SK-N-SH (cell line): ENCODE measurements at regions not wholly inside any gene's neighbourhood (a gene's known extent, or its start where the extent isn't known, plus 50 kb on each side); places are given as distances from the start of the nearest gene placed in this dataset.

Source experiments
- CTCF ChIA-PET: fragments of 300-600, 350-600 bp; formaldehyde crosslinking; extraction: SDS; loops from one replicate; lab custom pipeline; 2021; lab: Yijun Ruan, JAX
- POLR2A ChIA-PET: fragments of 350-600 bp; sonication (Branson Sonifier 250); formaldehyde crosslinking; extraction: SDS; loops from one replicate; lab custom pipeline; 2020; ENCODE audit warnings: antibody characterized with exemption, inconsistent platforms; lab: Yijun Ruan, JAX
- DNase-seq: peaks from one replicate; pipeline ENCODE4 v3.0.0; 2012
- H2AFZ ChIP-seq: fragments of 200-600 bp; sonication (generic); 2 replicates; pipeline ENCODE4 v1.8.1; 2016; ENCODE audit warnings: antibody characterized with exemption, mild to moderate bottlenecking, low read depth
- H3F3A ChIP-seq: fragments of 200-600 bp; sonication (generic); replicated peaks from 2 replicates; pipeline ENCODE3; 2016; ENCODE audit warnings: antibody characterized with exemption, mild to moderate bottlenecking; ENCODE audit not compliant: insufficient read depth
- H3K27ac ChIP-seq, 2 experiments: fragments of 200-500 bp in 1 of 2; fragments of 200-600 bp in 1 of 2; sonication (Bioruptor generic) in 1 of 2; sonication (generic), shearing (Covaris generic) in 1 of 2; 2 replicates each; pipeline versions ENCODE4 v1.5.1 to v1.6.1; 2014 to 2016; ENCODE audit warnings: low read depth in 2 of 2, inconsistent platforms in 1 of 2, low read length in 1 of 2, mild to moderate bottlenecking in 1 of 2, mixed read lengths in 1 of 2
- H3K27me3 ChIP-seq: fragments of 200-600 bp; sonication (generic), shearing (Covaris generic); 2 replicates; pipeline ENCODE4 v1.6.1; 2016; ENCODE audit warnings: mixed run types; ENCODE audit not compliant: insufficient read depth
- H3K36me3 ChIP-seq, 2 experiments: fragments of 200-500 bp in 1 of 2; fragments of 200-600 bp in 1 of 2; sonication (Bioruptor generic) in 1 of 2; sonication (generic) in 1 of 2; replicated peaks in 1 of 2; 2 replicates each; pipeline versions ENCODE3 to v1.5.1; 2014 to 2016; ENCODE audit warnings: low read length in 1 of 2, mild to moderate bottlenecking in 1 of 2; ENCODE audit not compliant: insufficient read depth in 2 of 2, control insufficient read depth in 1 of 2
- H3K4me1 ChIP-seq, 2 experiments: fragments of 200-500 bp in 1 of 2; fragments of 200-600 bp in 1 of 2; sonication (Bioruptor generic) in 1 of 2; sonication (generic), shearing (Covaris generic) in 1 of 2; 2 replicates each; pipeline versions ENCODE4 v1.5.1 to v1.6.1; 2014 to 2016; ENCODE audit warnings: low read depth in 1 of 2, low read length in 1 of 2, mixed run types in 1 of 2; ENCODE audit not compliant: insufficient read depth in 2 of 2, control insufficient read depth in 1 of 2
- H3K4me2 ChIP-seq: fragments of 200-600 bp; sonication (generic), shearing (Covaris generic); 2 replicates; pipeline ENCODE4 v1.6.1; 2017; ENCODE audit warnings: mixed run types
- H3K4me3 ChIP-seq, 2 experiments: fragments of 200-500 bp in 1 of 2; fragments of 200-600 bp in 1 of 2; sonication (Bioruptor generic) in 1 of 2; sonication (generic), shearing (Covaris generic) in 1 of 2; 2 replicates each; pipeline versions ENCODE4 v1.5.1 to v1.8.1; 2014 to 2016; ENCODE audit warnings: low read depth in 2 of 2, inconsistent platforms in 1 of 2, low read length in 1 of 2, mild to moderate bottlenecking in 1 of 2, mixed read lengths in 1 of 2, moderate library complexity in 1 of 2
- H3K79me2 ChIP-seq: fragments of 200-600 bp; sonication (generic); 2 replicates; pipeline ENCODE4 v1.8.1; 2017; ENCODE audit warnings: mild to moderate bottlenecking; ENCODE audit not compliant: insufficient read depth
- H3K9ac ChIP-seq: fragments of 200-600 bp; sonication (generic); 2 replicates; pipeline ENCODE4 v1.6.1; 2017; ENCODE audit warnings: mixed run types
- H3K9me2 ChIP-seq: fragments of 200-600 bp; sonication (generic); 2 replicates; pipeline ENCODE4 v1.6.1; 2017; ENCODE audit warnings: mixed run types
- H3K9me3 ChIP-seq: fragments of 200-600 bp; sonication (generic); 2 replicates; pipeline ENCODE4 v1.6.1; 2017; ENCODE audit warnings: mixed run types, mild to moderate bottlenecking, moderate library complexity
- H4K20me1 ChIP-seq: fragments of 200-600 bp; sonication (generic); 2 replicates; pipeline ENCODE4 v1.6.1; 2017; ENCODE audit warnings: mild to moderate bottlenecking, mixed run types; ENCODE audit not compliant: insufficient read depth
- EZH2phosphoT487 ChIP-seq: fragments of 200-600 bp; sonication (generic); IDR thresholded peaks from 2 replicates; pipeline ENCODE4 v1.6.1; 2017; ENCODE audit warnings: low read depth, mixed run types, mild to moderate bottlenecking, antibody characterized with exemption, moderate library complexity, borderline replicate concordance
- FOXJ3 ChIP-seq: sonication (generic); formaldehyde crosslinking; IDR thresholded peaks from 2 replicates; pipeline ENCODE4 v1.5.1; 2020; ENCODE audit warnings: mild to moderate bottlenecking, missing genetic modification reagents
- FOXM1 ChIP-seq: IDR thresholded peaks from 2 replicates; pipeline ENCODE4 v1.4.0; 2012; ENCODE audit warnings: low read depth, mild to moderate bottlenecking
- GATA2 ChIP-seq: sonication (generic); formaldehyde crosslinking; IDR thresholded peaks from 2 replicates; pipeline ENCODE4 v1.5.0; 2020; ENCODE audit warnings: mild to moderate bottlenecking, missing genetic modification reagents
- MXI1 ChIP-seq: IDR thresholded peaks from 2 replicates; pipeline ENCODE4 v1.6.1; 2012; ENCODE audit warnings: mild to moderate bottlenecking, low read depth, low read length, improper control_type of control experiment
- NRF1 ChIP-seq: IDR thresholded peaks from 2 replicates; pipeline ENCODE4 v1.6.1; 2012; ENCODE audit warnings: low read depth, mild to moderate bottlenecking, low read length
- POLR2AphosphoS5 ChIP-seq: IDR thresholded peaks from 2 replicates; pipeline ENCODE4 v1.6.1; 2012; ENCODE audit warnings: low read depth, low read length
- RCOR1 ChIP-seq: fragments of 150-350 bp; IDR thresholded peaks from 2 replicates; pipeline ENCODE4 v1.6.1; 2017; ENCODE audit warnings: antibody characterized with exemption, low read length
- RFX5 ChIP-seq: IDR thresholded peaks from 2 replicates; pipeline ENCODE4 v1.6.1; 2012; ENCODE audit warnings: mild to moderate bottlenecking, improper control_type of control experiment, low read length
- TAF1 ChIP-seq: IDR thresholded peaks from 2 replicates; pipeline ENCODE4 v1.6.1; 2012; ENCODE audit warnings: low read depth, mild to moderate bottlenecking, low read length, moderate library complexity, borderline replicate concordance
- TCF12 ChIP-seq: IDR thresholded peaks from 2 replicates; pipeline ENCODE4 v1.4.0; 2012
- YY1 ChIP-seq: IDR thresholded peaks from 2 replicates; pipeline ENCODE4 v1.4.0; 2012; ENCODE audit warnings: low read depth, mild to moderate bottlenecking
- WGBS: methylation state at CpG from one replicate; pipeline ENCODE4 v1.1.6; 2017; ENCODE audit warnings: low lambda C conversion rate; 5-methylcytosine and 5-hydroxymethylcytosine counted together
- TF ChIP-seq, protein P1 (sequence below): fragments of 150-350 bp; IDR thresholded peaks from 2 replicates; pipeline ENCODE4 v1.6.1; 2016; ENCODE audit warnings: mild to moderate bottlenecking, low read depth, low read length
- TF ChIP-seq, protein P2 (sequence below): IDR thresholded peaks from 2 replicates; pipeline ENCODE4 v1.4.0; 2012; ENCODE audit warnings: low read depth, borderline replicate concordance
- TF ChIP-seq, protein P3 (sequence below): IDR thresholded peaks from 2 replicates; pipeline ENCODE4 v1.4.0; 2012; ENCODE audit warnings: low read depth
- TF ChIP-seq, protein P4 (sequence below): IDR thresholded peaks from 2 replicates; pipeline ENCODE4; 2012
- TF ChIP-seq, protein P5 (sequence below): IDR thresholded peaks from 2 replicates; pipeline ENCODE4 v1.6.1; 2012; ENCODE audit warnings: mild to moderate bottlenecking, low read depth, low read length, moderate library complexity
- TF ChIP-seq, protein P6 (sequence below): fragments of 200-600 bp; sonication (generic); IDR thresholded peaks from 2 replicates; pipeline ENCODE4 v1.6.1; 2017; ENCODE audit warnings: antibody characterized with exemption, mild to moderate bottlenecking, moderate library complexity

DNA sequence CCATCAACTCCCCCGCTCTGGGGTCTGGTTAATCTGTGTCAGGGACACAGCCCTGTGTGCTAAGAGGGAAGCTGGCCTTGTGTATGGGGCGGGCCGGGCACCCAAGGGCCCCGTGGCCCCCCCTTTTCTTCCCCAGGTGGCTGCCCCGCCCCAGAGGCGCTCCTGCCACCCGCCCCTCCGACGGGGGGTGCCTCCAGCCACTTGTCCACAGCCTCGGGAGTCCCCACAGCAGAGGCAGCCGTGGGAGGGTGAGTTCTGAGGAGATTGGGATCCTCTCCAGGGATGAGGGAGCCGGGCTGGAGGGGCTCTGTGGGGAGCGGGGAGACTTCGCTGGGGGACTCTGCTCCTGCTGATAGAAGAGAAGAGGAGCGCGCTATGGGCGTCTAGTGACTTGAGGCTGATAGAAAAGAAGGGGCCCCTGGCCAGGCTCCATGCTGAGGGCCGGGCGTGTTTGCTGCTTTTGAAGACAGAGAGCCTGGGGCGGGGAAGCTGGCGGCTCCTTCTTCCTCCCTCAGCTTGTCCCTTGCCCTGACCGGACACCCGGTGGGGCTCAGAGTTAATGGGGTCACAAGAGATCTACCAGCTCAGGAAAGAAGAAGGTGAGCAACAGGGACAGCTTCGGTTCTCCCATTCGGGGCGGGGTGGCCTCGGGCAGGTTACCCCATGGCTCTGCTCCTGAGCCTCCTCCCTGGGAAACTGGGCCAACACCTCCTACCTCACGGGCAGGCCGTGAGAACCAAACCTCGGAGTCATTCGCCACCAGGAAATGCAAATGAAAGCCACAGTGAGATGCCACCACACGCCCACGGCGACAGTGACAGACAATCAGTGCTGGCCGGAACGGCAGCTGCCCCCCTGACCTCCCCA is 89.4 kb upstream of the TAF1B start (continued):
- TF ChIP-seq EZH2phosphoT487 (no peak), RFX5 (no peak), TCF12 (no peak)

DNA sequence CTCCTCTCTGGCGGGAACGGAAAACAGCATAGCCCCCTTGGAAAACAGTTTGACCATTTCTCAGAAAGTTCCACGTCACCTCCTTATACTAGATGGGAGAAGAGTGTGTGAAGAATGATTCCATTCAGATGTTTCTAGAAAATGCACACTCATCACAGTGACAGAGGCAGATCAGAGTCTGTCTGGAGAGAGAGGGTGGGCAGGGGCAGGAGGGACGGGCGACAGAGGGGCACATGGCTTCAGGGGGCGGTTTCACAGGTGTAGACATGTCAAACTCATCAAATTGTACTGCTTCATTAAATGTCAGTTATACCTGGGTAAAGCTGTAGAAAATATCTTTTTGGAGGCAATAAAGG is 88.8 kb upstream of the TAF1B start:
- TF ChIP-seq, protein P1, sequence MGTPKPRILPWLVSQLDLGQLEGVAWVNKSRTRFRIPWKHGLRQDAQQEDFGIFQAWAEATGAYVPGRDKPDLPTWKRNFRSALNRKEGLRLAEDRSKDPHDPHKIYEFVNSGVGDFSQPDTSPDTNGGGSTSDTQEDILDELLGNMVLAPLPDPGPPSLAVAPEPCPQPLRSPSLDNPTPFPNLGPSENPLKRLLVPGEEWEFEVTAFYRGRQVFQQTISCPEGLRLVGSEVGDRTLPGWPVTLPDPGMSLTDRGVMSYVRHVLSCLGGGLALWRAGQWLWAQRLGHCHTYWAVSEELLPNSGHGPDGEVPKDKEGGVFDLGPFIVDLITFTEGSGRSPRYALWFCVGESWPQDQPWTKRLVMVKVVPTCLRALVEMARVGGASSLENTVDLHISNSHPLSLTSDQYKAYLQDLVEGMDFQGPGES = no peak
- TF ChIP-seq, protein P2, sequence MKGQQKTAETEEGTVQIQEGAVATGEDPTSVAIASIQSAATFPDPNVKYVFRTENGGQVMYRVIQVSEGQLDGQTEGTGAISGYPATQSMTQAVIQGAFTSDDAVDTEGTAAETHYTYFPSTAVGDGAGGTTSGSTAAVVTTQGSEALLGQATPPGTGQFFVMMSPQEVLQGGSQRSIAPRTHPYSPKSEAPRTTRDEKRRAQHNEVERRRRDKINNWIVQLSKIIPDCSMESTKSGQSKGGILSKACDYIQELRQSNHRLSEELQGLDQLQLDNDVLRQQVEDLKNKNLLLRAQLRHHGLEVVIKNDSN = no peak
- TF ChIP-seq GATA2 (CRISPR knock-in tag) = no peak
- no peak for TF ChIP-seq EZH2phosphoT487
- TF ChIP-seq MXI1 = no peak
- TF ChIP-seq, protein P3, sequence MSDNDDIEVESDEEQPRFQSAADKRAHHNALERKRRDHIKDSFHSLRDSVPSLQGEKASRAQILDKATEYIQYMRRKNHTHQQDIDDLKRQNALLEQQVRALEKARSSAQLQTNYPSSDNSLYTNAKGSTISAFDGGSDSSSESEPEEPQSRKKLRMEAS = no peak
- no peak for TF ChIP-seq POLR2AphosphoS5
- TF ChIP-seq NRF1 = no peak
- TF ChIP-seq FOXM1 = no peak
- no peak for TF ChIP-seq RCOR1
- TF ChIP-seq, protein P4, sequence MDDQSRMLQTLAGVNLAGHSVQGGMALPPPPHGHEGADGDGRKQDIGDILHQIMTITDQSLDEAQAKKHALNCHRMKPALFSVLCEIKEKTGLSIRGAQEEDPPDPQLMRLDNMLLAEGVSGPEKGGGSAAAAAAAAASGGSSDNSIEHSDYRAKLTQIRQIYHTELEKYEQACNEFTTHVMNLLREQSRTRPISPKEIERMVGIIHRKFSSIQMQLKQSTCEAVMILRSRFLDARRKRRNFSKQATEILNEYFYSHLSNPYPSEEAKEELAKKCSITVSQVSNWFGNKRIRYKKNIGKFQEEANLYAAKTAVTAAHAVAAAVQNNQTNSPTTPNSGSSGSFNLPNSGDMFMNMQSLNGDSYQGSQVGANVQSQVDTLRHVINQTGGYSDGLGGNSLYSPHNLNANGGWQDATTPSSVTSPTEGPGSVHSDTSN = no peak
- no peak for TF ChIP-seq FOXJ3
- no peak for TF ChIP-seq TCF12
- no peak for TF ChIP-seq TAF1
- TF ChIP-seq, protein P5, sequence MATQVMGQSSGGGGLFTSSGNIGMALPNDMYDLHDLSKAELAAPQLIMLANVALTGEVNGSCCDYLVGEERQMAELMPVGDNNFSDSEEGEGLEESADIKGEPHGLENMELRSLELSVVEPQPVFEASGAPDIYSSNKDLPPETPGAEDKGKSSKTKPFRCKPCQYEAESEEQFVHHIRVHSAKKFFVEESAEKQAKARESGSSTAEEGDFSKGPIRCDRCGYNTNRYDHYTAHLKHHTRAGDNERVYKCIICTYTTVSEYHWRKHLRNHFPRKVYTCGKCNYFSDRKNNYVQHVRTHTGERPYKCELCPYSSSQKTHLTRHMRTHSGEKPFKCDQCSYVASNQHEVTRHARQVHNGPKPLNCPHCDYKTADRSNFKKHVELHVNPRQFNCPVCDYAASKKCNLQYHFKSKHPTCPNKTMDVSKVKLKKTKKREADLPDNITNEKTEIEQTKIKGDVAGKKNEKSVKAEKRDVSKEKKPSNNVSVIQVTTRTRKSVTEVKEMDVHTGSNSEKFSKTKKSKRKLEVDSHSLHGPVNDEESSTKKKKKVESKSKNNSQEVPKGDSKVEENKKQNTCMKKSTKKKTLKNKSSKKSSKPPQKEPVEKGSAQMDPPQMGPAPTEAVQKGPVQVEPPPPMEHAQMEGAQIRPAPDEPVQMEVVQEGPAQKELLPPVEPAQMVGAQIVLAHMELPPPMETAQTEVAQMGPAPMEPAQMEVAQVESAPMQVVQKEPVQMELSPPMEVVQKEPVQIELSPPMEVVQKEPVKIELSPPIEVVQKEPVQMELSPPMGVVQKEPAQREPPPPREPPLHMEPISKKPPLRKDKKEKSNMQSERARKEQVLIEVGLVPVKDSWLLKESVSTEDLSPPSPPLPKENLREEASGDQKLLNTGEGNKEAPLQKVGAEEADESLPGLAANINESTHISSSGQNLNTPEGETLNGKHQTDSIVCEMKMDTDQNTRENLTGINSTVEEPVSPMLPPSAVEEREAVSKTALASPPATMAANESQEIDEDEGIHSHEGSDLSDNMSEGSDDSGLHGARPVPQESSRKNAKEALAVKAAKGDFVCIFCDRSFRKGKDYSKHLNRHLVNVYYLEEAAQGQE = no peak
- TF ChIP-seq YY1 = no peak
- TF ChIP-seq, protein P6, sequence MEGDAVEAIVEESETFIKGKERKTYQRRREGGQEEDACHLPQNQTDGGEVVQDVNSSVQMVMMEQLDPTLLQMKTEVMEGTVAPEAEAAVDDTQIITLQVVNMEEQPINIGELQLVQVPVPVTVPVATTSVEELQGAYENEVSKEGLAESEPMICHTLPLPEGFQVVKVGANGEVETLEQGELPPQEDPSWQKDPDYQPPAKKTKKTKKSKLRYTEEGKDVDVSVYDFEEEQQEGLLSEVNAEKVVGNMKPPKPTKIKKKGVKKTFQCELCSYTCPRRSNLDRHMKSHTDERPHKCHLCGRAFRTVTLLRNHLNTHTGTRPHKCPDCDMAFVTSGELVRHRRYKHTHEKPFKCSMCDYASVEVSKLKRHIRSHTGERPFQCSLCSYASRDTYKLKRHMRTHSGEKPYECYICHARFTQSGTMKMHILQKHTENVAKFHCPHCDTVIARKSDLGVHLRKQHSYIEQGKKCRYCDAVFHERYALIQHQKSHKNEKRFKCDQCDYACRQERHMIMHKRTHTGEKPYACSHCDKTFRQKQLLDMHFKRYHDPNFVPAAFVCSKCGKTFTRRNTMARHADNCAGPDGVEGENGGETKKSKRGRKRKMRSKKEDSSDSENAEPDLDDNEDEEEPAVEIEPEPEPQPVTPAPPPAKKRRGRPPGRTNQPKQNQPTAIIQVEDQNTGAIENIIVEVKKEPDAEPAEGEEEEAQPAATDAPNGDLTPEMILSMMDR = no peak
- Histone ChIP-seq H3K27ac (no peak overlapping the region), H3K4me2 (no peak overlapping the region), H3K36me3 (no peaks in the 10 kb centered on the region), H3K79me2 (no peaks in the 10 kb centered on the region), H3K9ac (no peak overlapping the region), H3F3A (no peaks in the 10 kb centered on the region), H2AFZ (no peak overlapping the region), H3K27me3 (0 out of 2 replicates have a peak, but pooled peaks cover 10% of the 10 kb centered on the region), H3K4me3 (no peak overlapping the region), H3K9me2 (no peaks in the 10 kb centered on the region), H4K20me1 (no peaks in the 10 kb centered on the region), H3K4me1 (peaks cover 15 to 17% of the 10 kb centered on the region in 2 experiments; a peak in 3 of 4 replicates), H3K9me3 (no peaks in the 10 kb centered on the region)
- no peak for DNase-seq
- CTCF ChIA-PET = interaction anchor here (1.2 to 9.4 kb wide), 2 partner anchors 16 to 318 kb away, joined by 3 to 101 read pairs; no protein-coding TSS in a partner anchor
- WGBS = 90% methylated on average over 6 of the region's 6 CpGs
- POLR2A ChIA-PET = no interaction called here
